B cell (primary cell): ENCODE measurements at regions not wholly inside any gene's neighbourhood (a gene's known extent, or its start where the extent isn't known, plus 50 kb on each side); places are given as distances from the start of the nearest gene placed in this dataset.
A peak's percentile ranks its signal among the peaks of the same experiment; 100 is the strongest.

Source experiments
- ATAC-seq: fragments of 200-7000 bp; cut with Tn5 transposase; one replicate; pipeline ENCODE4 v1.10.0; 2021; ENCODE audit warnings: low read depth, mild to moderate bottlenecking, moderate number of reproducible peaks, moderate library complexity
- CTCF ChIA-PET: fragments of 350-600 bp; sonication (Branson Sonifier 250); formaldehyde crosslinking; loops from one replicate; lab custom pipeline; 2021; ENCODE audit warnings: antibody characterized with exemption, inconsistent platforms; lab: Charles Lee
- POLR2A ChIA-PET: fragments of 350-600 bp; sonication (Branson Sonifier 250); formaldehyde crosslinking; loops from one replicate; lab custom pipeline; 2021; ENCODE audit warnings: antibody characterized with exemption; lab: Charles Lee
- DNase-seq: peaks from one replicate; pipeline ENCODE4 v3.0.0; 2013
- H2AFZ ChIP-seq: 2 replicates; pipeline ENCODE4 v1.6.1; 2012; ENCODE audit warnings: mild to moderate bottlenecking, low read depth, low read length; ENCODE audit not compliant: insufficient read depth, poor library complexity, severe bottlenecking
- H3K27ac ChIP-seq, 2 donors: 1 replicate in 1 of 2; 2 replicates in 1 of 2; pipeline ENCODE4 v1.5.1; 2012 to 2013; ENCODE audit warnings: low read length in 2 of 2, mild to moderate bottlenecking in 2 of 2, moderate library complexity in 1 of 2
- H3K27me3 ChIP-seq, 4 experiments: fragments of 200-600 bp in 1 of 4; sonication (generic) in 1 of 4; replicated peaks in 1 of 4; 1 replicate in 2 of 4; 2 replicates in 2 of 4; pipeline versions ENCODE4 v1.6.1 to v1.7.0; 2013 to 2016; ENCODE audit warnings: low read length in 3 of 4, mild to moderate bottlenecking in 2 of 4, mixed read lengths in 1 of 4, moderate library complexity in 1 of 4; ENCODE audit not compliant: insufficient read depth in 4 of 4, control insufficient read depth in 3 of 4; ENCODE audit errors: control extremely low read depth in 1 of 4
- H3K36me3 ChIP-seq, 2 experiments: replicated peaks in 1 of 2; 1 replicate in 1 of 2; 2 replicates in 1 of 2; pipeline versions ENCODE4 v1.6.1 to v1.7.1; 2013; ENCODE audit warnings: low read length in 1 of 2; ENCODE audit not compliant: insufficient read depth in 2 of 2, control insufficient read depth in 1 of 2; ENCODE audit errors: control extremely low read depth in 1 of 2, extremely low read depth in 1 of 2
- H3K4me1 ChIP-seq, 2 donors: fragments of 200-600 bp in 1 of 2; sonication (generic) in 1 of 2; 1 replicate in 1 of 2; 2 replicates in 1 of 2; pipeline versions ENCODE4 v1.5.1 to v1.6.1; 2013 to 2017; ENCODE audit warnings: low read length in 2 of 2; ENCODE audit not compliant: control insufficient read depth in 2 of 2, insufficient read depth in 2 of 2
- H3K4me2 ChIP-seq: replicated peaks from 2 replicates; pipeline ENCODE3; 2012; ENCODE audit warnings: mild to moderate bottlenecking, low read depth, low read length; ENCODE audit not compliant: poor library complexity, severe bottlenecking
- H3K4me3 ChIP-seq, 5 experiments: fragments of 200-600 bp in 1 of 5; sonication (generic) in 1 of 5; 1 replicate in 3 of 5; 2 replicates in 2 of 5; pipeline versions ENCODE4 v1.5.1 to v1.7.0; 2011 to 2016; ENCODE audit warnings: low read length in 4 of 5, mild to moderate bottlenecking in 4 of 5, low read depth in 2 of 5, control low read depth in 1 of 5, moderate library complexity in 1 of 5; ENCODE audit not compliant: insufficient read depth in 1 of 5; ENCODE audit errors: control extremely low read depth in 1 of 5, extremely low read depth in 1 of 5
- H3K79me2 ChIP-seq: fragments of 200-600 bp; sonication (generic); one replicate; pipeline ENCODE4 v1.6.0; 2016; ENCODE audit warnings: low read length; ENCODE audit not compliant: control insufficient read depth, insufficient read depth
- H3K9ac ChIP-seq: fragments of 200-600 bp; sonication (generic); 2 replicates; pipeline ENCODE4 v1.6.1; 2017; ENCODE audit warnings: mild to moderate bottlenecking, low read length, moderate library complexity
- H3K9me3 ChIP-seq, 3 donors: one replicate each; pipeline versions ENCODE4 v1.6.1 to v1.7.1; 2013; ENCODE audit warnings: low read length in 2 of 3; ENCODE audit not compliant: control insufficient read depth in 2 of 3, insufficient read depth in 1 of 3; ENCODE audit errors: control extremely low read depth in 1 of 3
- H4K20me1 ChIP-seq: 2 replicates; pipeline ENCODE4 v1.6.0; 2012; ENCODE audit warnings: mild to moderate bottlenecking, low read length; ENCODE audit not compliant: insufficient read depth, control insufficient read depth, poor library complexity, severe bottlenecking
- H3K27ac Mint-ChIP-seq: one replicate; pipeline ENCODE4 v1.8.0; 2021; ENCODE audit warnings: mixed read lengths
- H3K27me3 Mint-ChIP-seq: one replicate; pipeline ENCODE4 v1.8.0; 2021; ENCODE audit warnings: mixed read lengths
- H3K4me1 Mint-ChIP-seq: one replicate; pipeline ENCODE4 v1.8.0; 2021; ENCODE audit warnings: mixed read lengths
- H3K4me3 Mint-ChIP-seq: one replicate; pipeline ENCODE4 v1.8.0; 2021; ENCODE audit warnings: mixed read lengths
- H3K9me3 Mint-ChIP-seq: one replicate; pipeline ENCODE4 v1.8.0; 2022; ENCODE audit warnings: mixed read lengths; ENCODE audit not compliant: insufficient read depth
- CTCF ChIP-seq: fragments of 200-600 bp; IDR thresholded peaks from one replicate; pipeline ENCODE4 v1.8.0; 2022; ENCODE audit warnings: antibody characterized with exemption, mild to moderate bottlenecking
- EZH2 ChIP-seq: IDR thresholded peaks from 2 replicates; pipeline ENCODE4 v1.6.1; 2012; ENCODE audit warnings: borderline replicate concordance, low read depth, mild to moderate bottlenecking, moderate library complexity, low read length; ENCODE audit not compliant: insufficient read depth, poor library complexity, severe bottlenecking
- WGBS: methylation state at CpG from one replicate; pipeline ENCODE4 v1.1.5; 2013; ENCODE audit warnings: missing lambda C conversion rate; ENCODE audit not compliant: insufficient coverage; 5-methylcytosine and 5-hydroxymethylcytosine counted together
- intact Hi-C: fragments of 100-400 bp; cut with micrococcal nuclease; formaldehyde crosslinking; loops from one replicate; pipeline ENCODE4 v1.10.0; 2022

GRCh38 chr4:85419103-85419502 lies 55.8 kb upstream of the ARHGAP24 start:
- no peak overlapping the region for H3K4me3 ChIP-seq
- TF ChIP-seq CTCF (no peak), EZH2 (no peak)
- no peak overlapping the region for H3K27ac ChIP-seq
- H3K4me3 Mint-ChIP-seq = no peak overlapping the region
- H3K27me3 Mint-ChIP-seq = no peaks in the 10 kb centered on the region
- H3K4me1 ChIP-seq = peaks cover 6 to 8% of the 10 kb centered on the region in 2 donors
- H3K4me1 Mint-ChIP-seq = peaks cover 21% of the 10 kb centered on the region
- ChIA-PET CTCF (no interaction called here), POLR2A (no interaction called here)
- H3K36me3 ChIP-seq = no peaks in the 10 kb centered on the region
- no peak overlapping the region for H3K27ac Mint-ChIP-seq
- DNase-seq (no peak), ATAC-seq (no peak)
- peaks cover under 1% of the 10 kb centered on the region for H3K9me3 Mint-ChIP-seq
- WGBS = 56% methylated on average over 2 of the region's 2 CpGs
- no peak overlapping the region for H3K4me2 ChIP-seq
- intact Hi-C loops = no loop called here
- H4K20me1 ChIP-seq = no peaks in the 10 kb centered on the region
- H3K9ac ChIP-seq = no peak overlapping the region
- no peaks in the 10 kb centered on the region for H3K27me3 ChIP-seq
- peaks cover 3 to 4% (median 3%) of the 10 kb centered on the region in 3 donors for H3K9me3 ChIP-seq
- H3K79me2 ChIP-seq = no peaks in the 10 kb centered on the region
- no peak overlapping the region for H2AFZ ChIP-seq

- TF ChIP-seq CTCF = no peak
- no peak for TF ChIP-seq EZH2
- no peak for DNase-seq
- 86% methylated on average over 1 of the region's 6 CpGs for WGBS
- no peaks in the 10 kb centered on the region for H3K79me2 ChIP-seq
- no peaks in the 10 kb centered on the region for H3K27me3 Mint-ChIP-seq
- H2AFZ ChIP-seq = peak overlapping the region; percentile 47
- ChIA-PET CTCF (no interaction called here), POLR2A (no interaction called here)
- H3K27me3 ChIP-seq = no peaks in the 10 kb centered on the region
- peaks cover 3% of the 10 kb centered on the region for H3K9me3 Mint-ChIP-seq
- no peak overlapping the region for H3K4me3 ChIP-seq
- H3K4me2 ChIP-seq = no peak overlapping the region
- H4K20me1 ChIP-seq = no peaks in the 10 kb centered on the region
- ATAC-seq = no peak
- H3K27ac ChIP-seq = no peak overlapping the region
- no peak overlapping the region for H3K27ac Mint-ChIP-seq
- H3K9me3 ChIP-seq = peaks cover 3 to 4% (median 3%) of the 10 kb centered on the region in 3 donors
- peaks cover 6 to 8% of the 10 kb centered on the region in 2 donors for H3K4me1 ChIP-seq
- no peak overlapping the region for H3K9ac ChIP-seq
- intact Hi-C loops = no loop called here
- H3K36me3 ChIP-seq = no peaks in the 10 kb centered on the region
- peaks cover 22% of the 10 kb centered on the region for H3K4me1 Mint-ChIP-seq
- no peak overlapping the region for H3K4me3 Mint-ChIP-seq
These were observed 54.1 kb upstream of the ARHGAP24 start for GRCh38 chr4:85420831-85421230.
